ENCODE measurements at regions not wholly inside any gene's neighbourhood (a gene's known extent, or its start where the extent isn't known, plus 50 kb on each side); places are given as distances from the start of the nearest gene placed in this dataset.

GRCh38 chr10:61068471-61068870, 124.5 kb upstream of the RHOBTB1 start:
- Histone ChIP-seq H3K9ac (ENCODE audit: insufficient read depth, low read length, poor library complexity, severe bottlenecking) (no peak overlapping the region), H3K4me3 (replicated peaks in 1 of 3; ENCODE audit: low read depth in 2 of 3, low read length in 3 of 3) (no peak overlapping the region), H3K4me2 (replicated peaks; ENCODE audit: extremely low read depth, low read length, poor library complexity, severe bottlenecking) (no peak overlapping the region), H3K79me2 (ENCODE audit: insufficient read depth, low read length) (no peaks in the 10 kb centered on the region), H3K4me1 (ENCODE audit: control insufficient read depth in 1 of 2, insufficient read depth in 2 of 2, low read length in 2 of 2) (no peaks in the 10 kb centered on the region), H3K27me3 (ENCODE audit: control insufficient read depth in 2 of 2, insufficient read depth in 2 of 2, low read length in 2 of 2) (no peaks in the 10 kb centered on the region), H4K20me1 (ENCODE audit: insufficient read depth, low read length) (no peaks in the 10 kb centered on the region), H3K9me3 (replicated peaks in 1 of 2; ENCODE audit: control insufficient read depth in 1 of 2, insufficient read depth in 1 of 2, low read length in 2 of 2) (no peaks in the 10 kb centered on the region), H3K36me3 (replicated peaks in 1 of 2; ENCODE audit: control insufficient read depth in 1 of 2, insufficient read depth in 2 of 2, low read length in 2 of 2) (no peaks in the 10 kb centered on the region), H2AFZ (ENCODE audit: insufficient read depth, low read depth, low read length, poor library complexity, severe bottlenecking) (no peak overlapping the region), H3K27ac (ENCODE audit: low read depth in 1 of 2, low read length in 2 of 2) (no peak overlapping the region)
- no peaks in the 10 kb centered on the region for H3K4me1 Mint-ChIP-seq
- no CpG with 5 or more reads among the region's 1 CpG for WGBS (ENCODE audit: insufficient coverage)
- H3K27me3 Mint-ChIP-seq (ENCODE audit: low read depth in 3 of 3): no peaks in the 10 kb centered on the region
- H3K4me3 Mint-ChIP-seq: no peak overlapping the region
- H3K9me3 Mint-ChIP-seq: peaks cover 0 to 7% (median 0%) of the 10 kb centered on the region in 7 donors
- intact Hi-C loops (cut with micrococcal nuclease): no loop called here
- H3K27ac Mint-ChIP-seq: no peak overlapping the region
- DNase-seq: no peak
- TF ChIP-seq, protein P1, sequence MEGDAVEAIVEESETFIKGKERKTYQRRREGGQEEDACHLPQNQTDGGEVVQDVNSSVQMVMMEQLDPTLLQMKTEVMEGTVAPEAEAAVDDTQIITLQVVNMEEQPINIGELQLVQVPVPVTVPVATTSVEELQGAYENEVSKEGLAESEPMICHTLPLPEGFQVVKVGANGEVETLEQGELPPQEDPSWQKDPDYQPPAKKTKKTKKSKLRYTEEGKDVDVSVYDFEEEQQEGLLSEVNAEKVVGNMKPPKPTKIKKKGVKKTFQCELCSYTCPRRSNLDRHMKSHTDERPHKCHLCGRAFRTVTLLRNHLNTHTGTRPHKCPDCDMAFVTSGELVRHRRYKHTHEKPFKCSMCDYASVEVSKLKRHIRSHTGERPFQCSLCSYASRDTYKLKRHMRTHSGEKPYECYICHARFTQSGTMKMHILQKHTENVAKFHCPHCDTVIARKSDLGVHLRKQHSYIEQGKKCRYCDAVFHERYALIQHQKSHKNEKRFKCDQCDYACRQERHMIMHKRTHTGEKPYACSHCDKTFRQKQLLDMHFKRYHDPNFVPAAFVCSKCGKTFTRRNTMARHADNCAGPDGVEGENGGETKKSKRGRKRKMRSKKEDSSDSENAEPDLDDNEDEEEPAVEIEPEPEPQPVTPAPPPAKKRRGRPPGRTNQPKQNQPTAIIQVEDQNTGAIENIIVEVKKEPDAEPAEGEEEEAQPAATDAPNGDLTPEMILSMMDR (IDR thresholded peaks at IDR 0.05): no peak
- H3K36me3 Mint-ChIP-seq: no peaks in the 10 kb centered on the region

- Histone ChIP-seq H3K27ac (ENCODE audit: low read depth in 1 of 2, low read length in 2 of 2) (no peak overlapping the region), H3K79me2 (ENCODE audit: insufficient read depth, low read length) (no peaks in the 10 kb centered on the region), H3K4me2 (replicated peaks; ENCODE audit: extremely low read depth, low read length, poor library complexity, severe bottlenecking) (no peak overlapping the region), H3K36me3 (replicated peaks in 1 of 2; ENCODE audit: control insufficient read depth in 1 of 2, insufficient read depth in 2 of 2, low read length in 2 of 2) (no peaks in the 10 kb centered on the region), H3K4me3 (replicated peaks in 1 of 3; ENCODE audit: low read depth in 2 of 3, low read length in 3 of 3) (no peak overlapping the region), H3K27me3 (ENCODE audit: control insufficient read depth in 2 of 2, insufficient read depth in 2 of 2, low read length in 2 of 2) (no peaks in the 10 kb centered on the region), H3K4me1 (ENCODE audit: control insufficient read depth in 1 of 2, insufficient read depth in 2 of 2, low read length in 2 of 2) (no peaks in the 10 kb centered on the region), H3K9ac (ENCODE audit: insufficient read depth, low read length, poor library complexity, severe bottlenecking) (no peak overlapping the region), H3K9me3 (replicated peaks in 1 of 2; ENCODE audit: control insufficient read depth in 1 of 2, insufficient read depth in 1 of 2, low read length in 2 of 2) (no peaks in the 10 kb centered on the region), H4K20me1 (ENCODE audit: insufficient read depth, low read length) (no peaks in the 10 kb centered on the region), H2AFZ (ENCODE audit: insufficient read depth, low read depth, low read length, poor library complexity, severe bottlenecking) (no peak overlapping the region)
- no peak for DNase-seq
- Mint-ChIP-seq H3K27me3 (ENCODE audit: low read depth in 3 of 3) (no peaks in the 10 kb centered on the region), H3K27ac (peak overlapping the region in 1 of 7 donors; percentile 0), H3K9me3 (peaks cover 0 to 7% (median 0%) of the 10 kb centered on the region in 7 donors), H3K4me1 (no peaks in the 10 kb centered on the region), H3K36me3 (no peaks in the 10 kb centered on the region), H3K4me3 (no peak overlapping the region)
- intact Hi-C loops (cut with micrococcal nuclease): no loop called here
- whole genome bisulfite sequencing (ENCODE audit: insufficient coverage): 86% methylated on average over 2 of the region's 4 CpGs
- TF ChIP-seq, protein P1 (IDR thresholded peaks at IDR 0.05): no peak
These were observed 123.8 kb upstream of the RHOBTB1 start for GRCh38 chr10:61067671-61068336.

Measured in CD14-positive monocyte (primary cell).